ENCODE measurements at regions not wholly inside any gene's neighbourhood (a gene's known extent, or its start where the extent isn't known, plus 50 kb on each side); places are given as distances from the start of the nearest gene placed in this dataset.

DNA sequence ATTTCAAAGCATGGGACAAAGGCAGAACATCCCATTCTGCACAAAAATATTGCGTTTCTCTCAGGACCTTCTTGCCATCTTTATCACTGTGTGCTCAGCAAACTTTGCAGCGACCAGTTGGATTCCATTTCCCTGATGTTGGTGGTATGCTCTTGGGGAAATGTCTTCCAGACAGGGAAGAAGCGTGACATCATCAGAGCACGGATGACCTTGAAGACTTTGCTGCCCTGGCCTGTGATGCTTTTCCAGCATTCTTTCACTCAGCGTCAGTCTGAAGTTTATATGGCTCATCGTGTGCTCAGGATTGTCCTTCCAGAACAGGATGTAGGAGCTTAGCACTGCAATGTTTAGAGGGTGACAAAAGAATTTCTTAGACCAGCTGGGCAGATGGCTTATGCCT, 131.4 kb upstream of the F3 start:
- intact Hi-C loops (cut with micrococcal nuclease; ENCODE audit: unreplicated experiment): no loop called here
- Mint-ChIP-seq H3K36me3 (ENCODE audit: insufficient read depth, unreplicated experiment) (peaks cover 5% of the 10 kb centered on the region), H3K9me3 (ENCODE audit: low read depth, unreplicated experiment) (no peaks in the 10 kb centered on the region), H3K4me1 (ENCODE audit: low read depth, unreplicated experiment) (peaks cover 10% of the 10 kb centered on the region), H3K27me3 (ENCODE audit: unreplicated experiment) (no peaks in the 10 kb centered on the region), H3K27ac (ENCODE audit: unreplicated experiment) (no peak overlapping the region), H3K4me3 (ENCODE audit: low read depth, unreplicated experiment) (no peak overlapping the region)
- no TSS peak for BruUV-seq (replicated peaks)
- DNase-seq: no peak
- TF ChIP-seq CTCF (IDR thresholded peaks at IDR 0.05; ENCODE audit: unreplicated experiment): no peak
- CTCF ChIA-PET: no interaction called here

DNA sequence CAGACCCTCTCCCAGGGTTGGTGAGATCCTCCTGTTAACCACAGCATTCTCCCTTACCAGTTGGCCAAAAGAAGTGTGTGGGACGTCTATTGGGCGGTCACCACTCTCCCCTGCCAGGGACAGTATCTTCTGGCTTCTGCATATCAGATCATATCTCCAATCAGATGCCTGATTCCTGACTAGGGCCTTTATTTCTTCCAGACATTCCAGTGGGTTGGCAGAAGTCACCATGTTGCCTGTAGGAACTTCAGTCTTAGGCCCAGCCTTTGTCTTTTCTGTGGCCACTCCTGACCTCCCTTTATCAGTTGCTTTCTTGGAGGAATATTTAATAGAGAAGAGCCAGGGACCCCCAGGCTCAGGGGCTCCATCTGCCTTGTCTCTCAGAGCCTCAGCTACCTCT, 130.4 kb upstream of the F3 start:
- no TSS peak for BruUV-seq (replicated peaks)
- peaks cover 19% of the 10 kb centered on the region for H3K4me1 Mint-ChIP-seq (ENCODE audit: low read depth, unreplicated experiment)
- no peak overlapping the region for H3K4me3 Mint-ChIP-seq (ENCODE audit: low read depth, unreplicated experiment)
- no peak overlapping the region for H3K27ac Mint-ChIP-seq (ENCODE audit: unreplicated experiment)
- CTCF ChIA-PET: interaction anchor here (0.6 kb wide), 1 partner anchor 158 kb away, joined by 3 read pairs; no protein-coding TSS in a partner anchor
- no peak for TF ChIP-seq CTCF (IDR thresholded peaks at IDR 0.05; ENCODE audit: unreplicated experiment)
- H3K27me3 Mint-ChIP-seq (ENCODE audit: unreplicated experiment): no peaks in the 10 kb centered on the region
- intact Hi-C loops (cut with micrococcal nuclease; ENCODE audit: unreplicated experiment): no loop called here
- H3K9me3 Mint-ChIP-seq (ENCODE audit: low read depth, unreplicated experiment): no peaks in the 10 kb centered on the region
- DNase-seq: no peak
- H3K36me3 Mint-ChIP-seq (ENCODE audit: insufficient read depth, unreplicated experiment): peaks cover 5% of the 10 kb centered on the region

- intact Hi-C loops (cut with micrococcal nuclease; ENCODE audit: unreplicated experiment): no loop called here
- no peaks in the 10 kb centered on the region for H3K9me3 Mint-ChIP-seq (ENCODE audit: low read depth, unreplicated experiment)
- H3K27ac Mint-ChIP-seq (ENCODE audit: unreplicated experiment): no peak overlapping the region
- TF ChIP-seq CTCF (IDR thresholded peaks at IDR 0.05; ENCODE audit: unreplicated experiment): no peak
- H3K4me1 Mint-ChIP-seq (ENCODE audit: low read depth, unreplicated experiment): peaks cover 20% of the 10 kb centered on the region
- DNase-seq: no peak
- CTCF ChIA-PET: no interaction called here
- no peak overlapping the region for H3K4me3 Mint-ChIP-seq (ENCODE audit: low read depth, unreplicated experiment)
- peaks cover 5% of the 10 kb centered on the region for H3K36me3 Mint-ChIP-seq (ENCODE audit: insufficient read depth, unreplicated experiment)
- BruUV-seq (replicated peaks): no TSS peak
- no peaks in the 10 kb centered on the region for H3K27me3 Mint-ChIP-seq (ENCODE audit: unreplicated experiment)
These were observed 128.7 kb upstream of the F3 start for GRCh38 chr1:94670273-94670672.

- CTCF ChIA-PET: interaction anchor here (0.6 kb wide), 1 partner anchor 130 kb away, joined by 5 read pairs; no protein-coding TSS in a partner anchor
- no peaks in the 10 kb centered on the region for H3K27me3 Mint-ChIP-seq (ENCODE audit: unreplicated experiment)
- intact Hi-C loops (cut with micrococcal nuclease; ENCODE audit: unreplicated experiment): no loop called here
- no peak overlapping the region for H3K27ac Mint-ChIP-seq (ENCODE audit: unreplicated experiment)
- no peak overlapping the region for H3K4me3 Mint-ChIP-seq (ENCODE audit: low read depth, unreplicated experiment)
- TF ChIP-seq CTCF (IDR thresholded peaks at IDR 0.05; ENCODE audit: unreplicated experiment): no peak
- peaks cover 5% of the 10 kb centered on the region for H3K36me3 Mint-ChIP-seq (ENCODE audit: insufficient read depth, unreplicated experiment)
- H3K4me1 Mint-ChIP-seq (ENCODE audit: low read depth, unreplicated experiment): peaks cover 20% of the 10 kb centered on the region
- no peak for DNase-seq
- H3K9me3 Mint-ChIP-seq (ENCODE audit: low read depth, unreplicated experiment): no peaks in the 10 kb centered on the region
- BruUV-seq (replicated peaks): no TSS peak
These were observed 127.6 kb upstream of the F3 start for GRCh38 chr1:94669198-94669597.

All from Calu3 (cell line).